ENCODE measurements at regions not wholly inside any gene's neighbourhood (a gene's known extent, or its start where the extent isn't known, plus 50 kb on each side); places are given as distances from the start of the nearest gene placed in this dataset.

DNA sequence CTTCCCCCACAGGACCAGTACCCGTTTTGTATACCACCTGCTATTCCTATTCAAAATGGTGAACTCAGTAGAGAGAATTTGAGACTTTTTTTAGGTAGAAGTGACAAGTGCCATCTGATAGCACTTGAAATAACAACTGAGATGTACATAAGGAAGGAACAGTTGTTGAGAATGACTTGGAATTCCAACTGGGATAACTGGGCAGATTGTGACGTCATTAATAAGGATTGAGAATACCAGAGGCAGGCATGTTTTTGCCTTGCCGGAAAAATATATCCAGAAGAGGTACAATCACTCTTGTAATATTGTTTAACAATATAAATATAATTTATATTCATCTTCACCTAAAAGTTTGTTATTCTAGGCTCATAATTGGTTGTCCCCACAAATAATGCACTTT lies 454.1 kb upstream of the RGMA start:
- Mint-ChIP-seq H3K4me1 (no peaks in the 10 kb centered on the region), H3K36me3 (ENCODE audit: low read depth) (no peaks in the 10 kb centered on the region), H3K27ac (no peak overlapping the region), H3K9me3 (peaks cover 10% of the 10 kb centered on the region), H3K4me3 (no peak overlapping the region), H3K27me3 (ENCODE audit: low read depth, poor library complexity) (peaks cover 6% of the 10 kb centered on the region)
- TF ChIP-seq, protein P1, sequence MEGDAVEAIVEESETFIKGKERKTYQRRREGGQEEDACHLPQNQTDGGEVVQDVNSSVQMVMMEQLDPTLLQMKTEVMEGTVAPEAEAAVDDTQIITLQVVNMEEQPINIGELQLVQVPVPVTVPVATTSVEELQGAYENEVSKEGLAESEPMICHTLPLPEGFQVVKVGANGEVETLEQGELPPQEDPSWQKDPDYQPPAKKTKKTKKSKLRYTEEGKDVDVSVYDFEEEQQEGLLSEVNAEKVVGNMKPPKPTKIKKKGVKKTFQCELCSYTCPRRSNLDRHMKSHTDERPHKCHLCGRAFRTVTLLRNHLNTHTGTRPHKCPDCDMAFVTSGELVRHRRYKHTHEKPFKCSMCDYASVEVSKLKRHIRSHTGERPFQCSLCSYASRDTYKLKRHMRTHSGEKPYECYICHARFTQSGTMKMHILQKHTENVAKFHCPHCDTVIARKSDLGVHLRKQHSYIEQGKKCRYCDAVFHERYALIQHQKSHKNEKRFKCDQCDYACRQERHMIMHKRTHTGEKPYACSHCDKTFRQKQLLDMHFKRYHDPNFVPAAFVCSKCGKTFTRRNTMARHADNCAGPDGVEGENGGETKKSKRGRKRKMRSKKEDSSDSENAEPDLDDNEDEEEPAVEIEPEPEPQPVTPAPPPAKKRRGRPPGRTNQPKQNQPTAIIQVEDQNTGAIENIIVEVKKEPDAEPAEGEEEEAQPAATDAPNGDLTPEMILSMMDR (IDR thresholded peaks at IDR 0.05) = no peak
- DNase-seq = no peak

DNA sequence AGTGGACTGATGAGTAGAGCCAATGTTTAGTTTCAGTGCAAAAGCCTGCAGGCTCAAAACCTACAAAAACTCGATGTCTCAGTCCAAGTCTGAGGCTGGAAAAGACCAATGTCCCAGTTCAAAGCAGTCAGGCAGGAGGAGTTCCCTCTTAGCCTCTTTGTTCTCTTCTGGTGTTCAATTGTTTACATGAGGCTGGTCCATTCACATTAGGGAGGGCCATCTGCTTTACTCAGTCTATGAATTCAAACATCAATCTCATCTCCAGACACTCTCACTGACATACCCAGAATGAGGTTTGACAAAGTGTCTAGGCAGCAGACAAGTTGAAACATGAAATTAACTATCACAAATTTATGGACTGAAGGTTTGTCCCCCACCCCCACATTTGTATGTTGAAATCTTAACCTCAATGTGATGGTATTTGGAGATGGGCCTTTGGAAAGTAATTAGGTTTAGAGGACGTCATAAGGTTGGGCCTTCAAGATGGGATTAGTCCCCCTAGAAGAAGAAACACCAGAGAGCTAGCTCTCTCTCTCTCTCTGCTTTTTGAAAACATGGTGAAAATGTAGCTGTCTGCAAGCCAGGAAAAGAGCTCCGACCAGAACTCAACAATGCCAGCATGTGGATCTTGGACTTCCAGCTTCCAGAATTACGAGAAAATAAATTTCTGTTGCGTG lies 438.5 kb upstream of the RGMA start:
- no peak for DNase-seq
- Mint-ChIP-seq H3K27ac (peak overlapping the region; percentile 18), H3K4me3 (no peak overlapping the region), H3K4me1 (peaks cover 10% of the 10 kb centered on the region), H3K27me3 (ENCODE audit: low read depth, poor library complexity) (no peaks in the 10 kb centered on the region), H3K9me3 (no peaks in the 10 kb centered on the region), H3K36me3 (ENCODE audit: low read depth) (no peaks in the 10 kb centered on the region)
- TF ChIP-seq, protein P1 (IDR thresholded peaks at IDR 0.05) = no peak

DNA sequence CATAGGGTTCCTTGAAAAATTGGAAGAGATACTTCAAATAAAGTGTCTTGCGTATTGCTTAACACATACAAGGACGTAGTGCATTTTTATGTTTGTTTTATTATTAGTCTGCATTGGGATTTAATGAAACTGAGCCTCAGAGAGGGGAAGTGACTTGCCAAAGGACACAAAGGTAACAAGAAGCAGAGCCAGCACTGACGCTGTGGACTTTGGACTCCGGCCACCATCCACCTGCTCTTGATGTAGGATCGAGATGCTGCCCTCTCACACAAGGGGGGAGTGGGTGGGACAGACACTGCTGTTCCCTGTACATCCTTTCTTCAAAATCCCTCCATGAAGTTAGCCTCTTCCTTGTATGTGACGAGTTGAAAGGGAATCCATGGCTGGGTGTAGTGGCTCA lies 435.4 kb upstream of the RGMA start:
- no peaks in the 10 kb centered on the region for H3K36me3 Mint-ChIP-seq (ENCODE audit: low read depth)
- DNase-seq = no peak

DNA sequence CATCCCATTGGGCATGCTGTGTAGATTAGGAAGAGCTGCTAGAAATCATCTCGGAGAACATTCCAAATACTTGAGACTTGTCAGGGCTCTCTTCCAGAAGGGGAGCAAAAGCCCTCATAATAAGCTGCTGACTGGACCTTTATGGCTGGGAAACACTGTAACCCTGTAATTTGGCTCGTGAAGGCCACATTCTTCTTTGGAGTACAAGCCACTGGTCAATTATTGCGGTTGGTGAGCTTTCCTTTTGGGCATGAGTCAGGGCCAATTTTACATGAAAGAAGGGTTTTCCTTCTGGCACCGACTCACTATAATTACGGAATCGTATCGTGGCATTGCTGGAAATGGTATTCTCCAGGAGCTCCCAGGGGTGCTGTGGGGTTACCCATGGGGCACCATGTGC lies 434.5 kb upstream of the RGMA start:
- Mint-ChIP-seq H3K27me3 (ENCODE audit: low read depth, poor library complexity) (peaks cover 3% of the 10 kb centered on the region), H3K4me3 (no peak overlapping the region)

More for the DNA sequence above, 435.4 kb upstream of the RGMA start:
- peaks cover 10% of the 10 kb centered on the region for H3K4me1 Mint-ChIP-seq
- TF ChIP-seq, protein P1 (IDR thresholded peaks at IDR 0.05) = no peak
- no peak overlapping the region for H3K27ac Mint-ChIP-seq
- no peaks in the 10 kb centered on the region for H3K9me3 Mint-ChIP-seq
- H3K4me3 Mint-ChIP-seq = no peak overlapping the region
- peaks cover 3% of the 10 kb centered on the region for H3K27me3 Mint-ChIP-seq (ENCODE audit: low read depth, poor library complexity)

DNA sequence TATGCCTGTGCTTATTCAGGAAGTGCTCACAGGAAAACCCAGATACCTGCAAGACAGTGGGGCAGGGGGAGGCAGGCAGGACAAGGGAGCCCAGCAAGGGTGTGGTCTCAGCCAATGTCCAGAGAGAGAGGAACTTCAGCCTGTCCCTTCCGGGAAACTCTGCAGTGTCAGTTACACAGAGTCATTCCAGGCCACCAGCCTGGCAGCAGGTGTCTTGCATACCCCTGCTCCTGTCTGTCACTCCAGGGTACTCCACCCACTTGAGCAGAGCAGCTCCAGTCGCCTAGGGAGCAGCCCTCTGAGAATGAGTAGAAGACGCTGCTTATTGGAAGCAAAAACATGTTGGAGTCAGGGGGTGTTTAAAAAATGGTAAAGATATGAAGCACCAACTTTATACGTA lies 431.2 kb upstream of the RGMA start:
- TF ChIP-seq, protein P1 (IDR thresholded peaks at IDR 0.05) = no peak
- Mint-ChIP-seq H3K4me3 (no peak overlapping the region), H3K36me3 (ENCODE audit: low read depth) (no peaks in the 10 kb centered on the region), H3K4me1 (peaks cover 5% of the 10 kb centered on the region), H3K27me3 (ENCODE audit: low read depth, poor library complexity) (peaks cover 8% of the 10 kb centered on the region), H3K9me3 (no peaks in the 10 kb centered on the region), H3K27ac (no peak overlapping the region)
- no peak for DNase-seq

More for the DNA sequence above, 434.5 kb upstream of the RGMA start:
- DNase-seq = no peak
- TF ChIP-seq, protein P1 (IDR thresholded peaks at IDR 0.05) = no peak
- H3K36me3 Mint-ChIP-seq (ENCODE audit: low read depth) = no peaks in the 10 kb centered on the region
- peak overlapping the region; percentile 19 for H3K27ac Mint-ChIP-seq
- no peaks in the 10 kb centered on the region for H3K9me3 Mint-ChIP-seq
- peaks cover 5% of the 10 kb centered on the region for H3K4me1 Mint-ChIP-seq

DNA sequence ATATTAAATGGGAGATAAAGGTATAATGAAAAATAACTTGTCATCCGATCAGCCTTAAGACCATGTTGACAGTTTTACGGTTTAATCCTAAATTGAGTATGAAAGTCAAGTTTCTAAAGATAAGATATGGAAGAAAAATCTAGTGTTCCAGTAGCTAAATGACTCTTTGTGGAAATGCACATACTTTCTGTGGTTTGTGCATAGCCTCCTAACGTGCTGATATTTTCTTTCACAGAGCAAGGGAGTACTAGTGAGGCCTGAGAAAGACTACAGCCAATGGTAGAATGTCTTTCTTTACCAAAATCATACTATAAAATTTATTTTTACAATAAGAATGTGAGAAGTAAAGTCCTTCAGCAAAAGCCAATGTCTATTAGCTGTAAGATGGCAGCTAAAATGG lies 430.6 kb upstream of the RGMA start:
- TF ChIP-seq, protein P1 (IDR thresholded peaks at IDR 0.05) = no peak
- Mint-ChIP-seq H3K27ac (no peak overlapping the region), H3K27me3 (ENCODE audit: low read depth, poor library complexity) (peaks cover 12% of the 10 kb centered on the region), H3K9me3 (no peaks in the 10 kb centered on the region), H3K36me3 (ENCODE audit: low read depth) (no peaks in the 10 kb centered on the region), H3K4me1 (peaks cover 5% of the 10 kb centered on the region), H3K4me3 (no peak overlapping the region)
- no peak for DNase-seq

All from nephron progenitor cell (in vitro differentiated cells).